H1 (cell line): ENCODE measurements at regions not wholly inside any gene's neighbourhood (a gene's known extent, or its start where the extent isn't known, plus 50 kb on each side); places are given as distances from the start of the nearest gene placed in this dataset.

Experiments used
- CTCF ChIA-PET: fragments of 300-600 bp; sonication (Branson Sonifier 250); formaldehyde crosslinking; loops from one replicate; lab custom pipeline; 2021; ENCODE audit not compliant: partially characterized antibody; lab: Charles Lee
- POLR2A ChIA-PET: fragments of 300-600 bp; sonication (Branson Sonifier 250); formaldehyde crosslinking; loops from one replicate; lab custom pipeline; 2021; ENCODE audit warnings: inconsistent platforms; ENCODE audit not compliant: partially characterized antibody; lab: Charles Lee
- DNase-seq, 2 experiments: peaks; one replicate each; pipeline versions ENCODE4 v3.0.0 to v3.0.0-alpha.2; 2010 to 2022; ENCODE audit warnings: low spot score in 2 of 2, low read depth in 1 of 2, mixed read lengths in 1 of 2
- FAIRE-seq: peaks from 2 replicates; lab custom pipeline; 2011; peaks lifted over from hg19 to GRCh38; lab: Jason Lieb, UNC
- H2AFZ ChIP-seq: 2 replicates; pipeline ENCODE4 v1.8.1; 2012; ENCODE audit warnings: low read length, inconsistent platforms
- H2AK5ac ChIP-seq: 2 replicates; pipeline ENCODE4 v1.6.1; 2013; ENCODE audit warnings: low read depth, low read length
- H2BK120ac ChIP-seq: replicated peaks from 2 replicates; pipeline ENCODE3; 2013; ENCODE audit warnings: low read depth, low read length, inconsistent platforms
- H2BK12ac ChIP-seq: 2 replicates; pipeline ENCODE4 v1.6.1; 2013; ENCODE audit warnings: low read depth, low read length
- H2BK15ac ChIP-seq: 2 replicates; pipeline ENCODE4 v1.6.1; 2013; ENCODE audit warnings: low read length
- H2BK20ac ChIP-seq: 2 replicates; pipeline ENCODE4 v1.6.1; 2013; ENCODE audit warnings: low read length
- H2BK5ac ChIP-seq: 2 replicates; pipeline ENCODE4 v1.6.1; 2013; ENCODE audit warnings: low read depth, low read length
- H3K14ac ChIP-seq: 2 replicates; pipeline ENCODE4 v1.6.1; 2013; ENCODE audit warnings: inconsistent platforms; ENCODE audit not compliant: insufficient read length
- H3K18ac ChIP-seq: 2 replicates; pipeline ENCODE4 v1.6.1; 2013; ENCODE audit warnings: low read length; ENCODE audit errors: extremely low read depth
- H3K23ac ChIP-seq: 2 replicates; pipeline ENCODE4 v1.6.1; 2013; ENCODE audit warnings: inconsistent platforms; ENCODE audit not compliant: insufficient read length
- H3K23me2 ChIP-seq: 2 replicates; pipeline ENCODE4 v1.6.1; 2013; ENCODE audit warnings: low read depth, low read length
- H3K27ac ChIP-seq: 2 replicates; pipeline ENCODE4 v1.6.1; 2011; ENCODE audit warnings: low read depth, low read length, inconsistent platforms
- H3K27me3 ChIP-seq, 4 experiments: replicated peaks in 1 of 4; 1 replicate in 1 of 4; 2 replicates in 3 of 4; pipeline versions ENCODE4 v1.6.1 to v1.8.1; 2011 to 2013; ENCODE audit warnings: low read length in 3 of 4, mild to moderate bottlenecking in 3 of 4, inconsistent platforms in 2 of 4, mixed read lengths in 2 of 4, moderate library complexity in 1 of 4; ENCODE audit not compliant: control insufficient read depth in 3 of 4, insufficient read depth in 3 of 4; ENCODE audit errors: extremely low read depth in 1 of 4
- H3K36me3 ChIP-seq, 4 experiments: 2 replicates each; pipeline versions ENCODE4 v1.6.1 to v1.8.1; 2011 to 2013; ENCODE audit warnings: mild to moderate bottlenecking in 4 of 4, low read length in 3 of 4, moderate library complexity in 2 of 4, control low read depth in 1 of 4, inconsistent platforms in 1 of 4; ENCODE audit not compliant: insufficient read depth in 4 of 4, control insufficient read depth in 2 of 4
- H3K4ac ChIP-seq: replicated peaks from 2 replicates; pipeline ENCODE3; 2013; ENCODE audit warnings: low read length, low read depth, mixed read lengths, inconsistent platforms; ENCODE audit not compliant: insufficient read length
- H3K4me1 ChIP-seq, 4 experiments: replicated peaks in 1 of 4; 1 replicate in 1 of 4; 2 replicates in 3 of 4; pipeline versions ENCODE4 v1.6.1 to v1.8.1; 2011 to 2013; ENCODE audit warnings: low read length in 3 of 4, inconsistent platforms in 2 of 4, mixed read lengths in 1 of 4; ENCODE audit not compliant: insufficient read depth in 4 of 4, control insufficient read depth in 3 of 4
- H3K4me2 ChIP-seq, 2 experiments: 2 replicates each; pipeline versions ENCODE4 v1.6.1 to v1.8.1; 2011 to 2013; ENCODE audit warnings: low read depth in 2 of 2, low read length in 2 of 2, control low read depth in 1 of 2, inconsistent platforms in 1 of 2, mild to moderate bottlenecking in 1 of 2; ENCODE audit not compliant: insufficient read depth in 1 of 2
- H3K4me3 ChIP-seq, 4 experiments: fragments of 200-600, 300-600 bp in 1 of 4; sonication (generic), shearing (Covaris generic), sonication (Bioruptor Twin) in 1 of 4; 2 replicates each; pipeline versions ENCODE4 v1.5.1 to v1.8.1; 2011 to 2016; ENCODE audit warnings: low read length in 4 of 4, low read depth in 3 of 4, control low read depth in 2 of 4, inconsistent platforms in 2 of 4, mild to moderate bottlenecking in 2 of 4, mixed read lengths in 1 of 4, moderate library complexity in 1 of 4; ENCODE audit not compliant: insufficient read depth in 2 of 4; ENCODE audit errors: extremely low read depth in 1 of 4
- H3K56ac ChIP-seq: replicated peaks from 2 replicates; pipeline ENCODE3; 2013; ENCODE audit warnings: low read depth, mild to moderate bottlenecking, mixed read lengths, low read length, inconsistent platforms; ENCODE audit not compliant: insufficient read length
- H3K79me1 ChIP-seq: 2 replicates; pipeline ENCODE4 v1.6.1; 2013; ENCODE audit warnings: low read depth, low read length, control low read depth
- H3K79me2 ChIP-seq, 2 experiments: 2 replicates each; pipeline versions ENCODE4 v1.6.1 to v1.8.1; 2012 to 2013; ENCODE audit warnings: low read length in 2 of 2, mild to moderate bottlenecking in 2 of 2, inconsistent platforms in 1 of 2; ENCODE audit not compliant: insufficient read depth in 2 of 2, control insufficient read depth in 1 of 2
- H3K9ac ChIP-seq, 4 experiments: replicated peaks in 1 of 4; 1 replicate in 1 of 4; 2 replicates in 3 of 4; pipeline versions ENCODE4 v1.6.1 to v1.8.1; 2011 to 2013; ENCODE audit warnings: low read depth in 3 of 4, low read length in 3 of 4, control low read depth in 2 of 4, mild to moderate bottlenecking in 2 of 4, moderate library complexity in 2 of 4, inconsistent platforms in 1 of 4; ENCODE audit errors: extremely low read depth in 1 of 4
- H3K9me3 ChIP-seq, 2 experiments: 2 replicates each; pipeline versions ENCODE4 v1.6.1 to v1.8.1; 2012 to 2013; ENCODE audit warnings: mild to moderate bottlenecking in 2 of 2, moderate library complexity in 2 of 2, control low read depth in 1 of 2, inconsistent platforms in 1 of 2, low read depth in 1 of 2, low read length in 1 of 2, mixed read lengths in 1 of 2; ENCODE audit not compliant: insufficient read depth in 2 of 2
- H4K20me1 ChIP-seq, 2 experiments: replicated peaks in 1 of 2; 2 replicates each; pipeline versions ENCODE3 to v1.8.1; 2011 to 2013; ENCODE audit warnings: inconsistent platforms in 2 of 2, low read length in 2 of 2, mild to moderate bottlenecking in 1 of 2; ENCODE audit not compliant: insufficient read depth in 2 of 2, control insufficient read depth in 1 of 2
- H4K5ac ChIP-seq: 2 replicates; pipeline ENCODE4 v1.6.1; 2013; ENCODE audit warnings: low read length, low read depth, mixed read lengths, inconsistent platforms; ENCODE audit not compliant: insufficient read length
- H4K8ac ChIP-seq: 2 replicates; pipeline ENCODE4 v1.8.0; 2013; ENCODE audit warnings: mild to moderate bottlenecking, moderate library complexity, low read length, inconsistent platforms; ENCODE audit not compliant: insufficient read depth; ENCODE audit errors: extremely low read depth
- H4K91ac ChIP-seq: replicated peaks from 2 replicates; pipeline ENCODE3; 2013; ENCODE audit warnings: low read length, mixed read lengths, inconsistent platforms; ENCODE audit not compliant: insufficient read length
- BRCA1 ChIP-seq: IDR thresholded peaks from 2 replicates; pipeline ENCODE4 v1.6.1; 2012; ENCODE audit warnings: low read depth, low read length, improper control_type of control experiment
- E2F6 ChIP-seq: IDR thresholded peaks from 2 replicates; pipeline ENCODE4 v1.6.1; 2012; ENCODE audit warnings: inconsistent platforms
- EZH2 ChIP-seq: fragments of 200-600 bp; sonication (generic); IDR thresholded peaks from 2 replicates; pipeline ENCODE4 v1.7.1; 2012; ENCODE audit warnings: low read depth, mild to moderate bottlenecking, moderate library complexity, low read length, inconsistent platforms; ENCODE audit not compliant: severe bottlenecking
- GTF2F1 ChIP-seq: IDR thresholded peaks from 2 replicates; pipeline ENCODE4 v1.6.1; 2012; ENCODE audit warnings: low read depth, low read length, improper control_type of control experiment, borderline replicate concordance
- KDM1A ChIP-seq: fragments of 200-600, 300-600 bp; sonication (generic); IDR thresholded peaks from 2 replicates; pipeline ENCODE4 v1.7.1; 2016; ENCODE audit warnings: mild to moderate bottlenecking, low read length, borderline replicate concordance
- RAD21 ChIP-seq, 2 experiments: IDR thresholded peaks in 1 of 2; conservative IDR thresholded peaks in 1 of 2; 2 replicates each; pipeline ENCODE4 v1.6.1; 2011; ENCODE audit warnings: low read depth in 2 of 2, low read length in 2 of 2, improper control_type of control experiment in 1 of 2, inconsistent platforms in 1 of 2, mild to moderate bottlenecking in 1 of 2, moderate library complexity in 1 of 2
- WGBS, 2 experiments: shearing (Covaris generic) in 1 of 2; methylation state at CpG; one replicate each; pipeline versions ENCODE4 v1.1.6 to v1.1.7; 2013 to 2015; ENCODE audit warnings: low lambda C conversion rate in 2 of 2, mixed read lengths in 2 of 2, inconsistent platforms in 1 of 2, low coverage in 1 of 2, missing lambda C conversion rate in 1 of 2; ENCODE audit not compliant: insufficient replicate concordance in 2 of 2, insufficient coverage in 1 of 2, insufficient read length in 1 of 2; ENCODE audit errors: extremely low coverage in 1 of 2, missing lambda C conversion rate in 1 of 2; 5-methylcytosine and 5-hydroxymethylcytosine counted together

GRCh38 chr4:178027796-178028195 lies 585.6 kb upstream of the AGA start:
- CTCF ChIA-PET: interaction anchor here (1.2 kb wide), 1 partner anchor 14 kb away, joined by 3 read pairs; no protein-coding TSS in a partner anchor
- Histone ChIP-seq H4K91ac (no peak overlapping the region), H2BK12ac (no peak overlapping the region), H3K79me1 (no peaks in the 10 kb centered on the region), H3K9me3 (no peaks in the 10 kb centered on the region), H3K56ac (no peak overlapping the region), H3K9ac (no peak overlapping the region), H3K18ac (no peak overlapping the region), H3K23ac (no peak overlapping the region), H2AFZ (peak overlapping the region; percentile 57; the same call in 1 of the 2 replicates), H4K20me1 (no peaks in the 10 kb centered on the region), H2BK15ac (no peak overlapping the region), H3K4me1 (no peaks in the 10 kb centered on the region), H3K4ac (no peak overlapping the region), H3K23me2 (no peaks in the 10 kb centered on the region), H2AK5ac (no peak overlapping the region), H2BK120ac (no peak overlapping the region), H3K27ac (no peak overlapping the region), H3K36me3 (no peaks in the 10 kb centered on the region), H2BK5ac (no peak overlapping the region), H4K5ac (no peak overlapping the region), H3K79me2 (no peaks in the 10 kb centered on the region), H3K27me3 (no peaks in the 10 kb centered on the region), H2BK20ac (no peak overlapping the region), H3K4me2 (no peak overlapping the region), H3K14ac (no peak overlapping the region), H3K4me3 (no peak overlapping the region), H4K8ac (no peak overlapping the region)
- no peak for DNase-seq
- TF ChIP-seq GTF2F1 (no peak), BRCA1 (no peak), EZH2 (no peak), KDM1A (no peak), E2F6 (no peak), RAD21 (IDR thresholded peaks at IDR 0.05 in 1 of 2, conservative IDR thresholded peaks at IDR 0.05 in 1 of 2; ENCODE audit: low read depth in 2 of 2, low read length in 2 of 2) (no peak)
- FAIRE-seq: no peak
- POLR2A ChIA-PET: no interaction called here
- 98% methylated on average over 3 of the region's 3 CpGs; no CpG with 5 or more reads in 1 of the 2 experiments for WGBS, 2 experiments
